Astrocyte (in vitro differentiated cells and primary cell): ENCODE measurements at regions not wholly inside any gene's neighbourhood (a gene's known extent, or its start where the extent isn't known, plus 50 kb on each side); places are given as distances from the start of the nearest gene placed in this dataset.

Source experiments
- DNase-seq: peaks from one replicate; pipeline ENCODE4 v3.0.0-alpha.2; 2010; ENCODE audit warnings: low read depth
- FAIRE-seq: peaks from 2 replicates; lab custom pipeline; 2011; peaks lifted over from hg19 to GRCh38; lab: Jason Lieb, UNC
- H2AFZ ChIP-seq: 2 replicates; pipeline ENCODE4 v1.6.0; 2012; ENCODE audit warnings: low read depth, low read length, inconsistent platforms
- H3K27ac ChIP-seq: 2 replicates; pipeline ENCODE4 v1.5.1; 2011; ENCODE audit warnings: low read depth, low read length, inconsistent platforms
- H3K27me3 ChIP-seq: 2 replicates; pipeline ENCODE4 v1.6.0; 2011; ENCODE audit warnings: low read length, inconsistent platforms; ENCODE audit not compliant: insufficient read depth
- H3K36me3 ChIP-seq: 2 replicates; pipeline ENCODE4 v1.5.1; 2011; ENCODE audit warnings: low read length, inconsistent platforms; ENCODE audit not compliant: insufficient read depth
- H3K4me1 ChIP-seq: 2 replicates; pipeline ENCODE4 v1.5.1; 2011; ENCODE audit warnings: low read length, inconsistent platforms; ENCODE audit not compliant: insufficient read depth
- H3K4me2 ChIP-seq: 2 replicates; pipeline ENCODE4 v1.6.0; 2012; ENCODE audit warnings: low read length, inconsistent platforms
- H3K4me3 ChIP-seq: 2 replicates; pipeline ENCODE4 v1.5.1; 2011; ENCODE audit warnings: low read depth, mild to moderate bottlenecking, low read length, inconsistent platforms; ENCODE audit not compliant: insufficient read depth
- H3K79me2 ChIP-seq: 2 replicates; pipeline ENCODE4 v1.6.0; 2012; ENCODE audit warnings: mild to moderate bottlenecking, low read length, inconsistent platforms; ENCODE audit not compliant: insufficient read depth
- H3K9ac ChIP-seq: 2 replicates; pipeline ENCODE4 v1.6.0; 2012; ENCODE audit warnings: mild to moderate bottlenecking, low read length, inconsistent platforms
- H3K9me3 ChIP-seq: 2 replicates; pipeline ENCODE4 v1.5.1; 2012; ENCODE audit warnings: low read depth, mild to moderate bottlenecking, low read length, inconsistent platforms; ENCODE audit not compliant: insufficient read depth
- H4K20me1 ChIP-seq: 2 replicates; pipeline ENCODE4 v1.6.0; 2012; ENCODE audit warnings: low read length, inconsistent platforms; ENCODE audit not compliant: insufficient read depth
- H3K27ac Mint-ChIP-seq: one replicate; pipeline ENCODE4 v1.8.0; 2021; ENCODE audit warnings: mild to moderate bottlenecking, mixed read lengths; ENCODE audit not compliant: unreplicated experiment
- H3K27me3 Mint-ChIP-seq: one replicate; pipeline ENCODE4 v1.8.0; 2021; ENCODE audit warnings: low read depth, mixed read lengths; ENCODE audit not compliant: unreplicated experiment
- H3K36me3 Mint-ChIP-seq: one replicate; pipeline ENCODE4 v1.8.0; 2021; ENCODE audit warnings: low read depth, mixed read lengths; ENCODE audit not compliant: unreplicated experiment
- H3K4me1 Mint-ChIP-seq: one replicate; pipeline ENCODE4 v1.8.0; 2021; ENCODE audit warnings: low read depth, mixed read lengths; ENCODE audit not compliant: unreplicated experiment
- H3K4me3 Mint-ChIP-seq: one replicate; pipeline ENCODE4 v1.8.0; 2021; ENCODE audit warnings: mild to moderate bottlenecking, moderate library complexity, mixed read lengths; ENCODE audit not compliant: unreplicated experiment
- H3K9me3 Mint-ChIP-seq: one replicate; pipeline ENCODE4 v1.8.0; 2021; ENCODE audit warnings: mild to moderate bottlenecking, mixed read lengths; ENCODE audit not compliant: unreplicated experiment
- EZH2 ChIP-seq: IDR thresholded peaks from 2 replicates; pipeline ENCODE4 v1.6.1; 2012; ENCODE audit warnings: mild to moderate bottlenecking, low read length, inconsistent platforms; ENCODE audit not compliant: insufficient read depth
- TF ChIP-seq, protein P1 (sequence below): IDR thresholded peaks from 2 replicates; pipeline ENCODE4 v1.5.1; 2011; ENCODE audit warnings: low read depth, mild to moderate bottlenecking, inconsistent platforms, low read length, moderate library complexity; ENCODE audit not compliant: insufficient read depth

DNA sequence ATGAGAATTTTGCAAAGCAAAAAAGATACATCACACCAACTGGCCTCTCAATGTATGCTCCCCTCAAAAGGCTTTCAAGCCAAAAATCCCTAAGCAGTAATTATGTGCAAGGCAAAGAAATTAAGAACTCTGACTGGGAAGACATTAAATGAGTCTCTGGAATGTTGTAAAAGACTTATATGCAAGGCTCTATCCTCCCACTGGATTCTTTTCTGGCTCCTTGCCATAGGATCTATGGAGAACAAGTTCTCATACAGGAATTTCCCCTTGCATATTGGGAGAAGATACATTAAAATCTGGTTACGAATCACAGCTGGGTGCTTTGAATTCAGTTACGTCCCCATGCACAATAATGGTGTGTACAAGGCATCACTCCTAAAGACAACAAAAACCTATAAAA is 73.4 kb upstream of the ATL2 start:
- Mint-ChIP-seq H3K9me3 (no peaks in the 10 kb centered on the region), H3K27me3 (peaks cover 36% of the 10 kb centered on the region), H3K4me3 (no peak overlapping the region), H3K4me1 (peaks cover 5% of the 10 kb centered on the region), H3K36me3 (no peaks in the 10 kb centered on the region), H3K27ac (no peak overlapping the region)
- no peak for TF ChIP-seq EZH2
- TF ChIP-seq, protein P1, sequence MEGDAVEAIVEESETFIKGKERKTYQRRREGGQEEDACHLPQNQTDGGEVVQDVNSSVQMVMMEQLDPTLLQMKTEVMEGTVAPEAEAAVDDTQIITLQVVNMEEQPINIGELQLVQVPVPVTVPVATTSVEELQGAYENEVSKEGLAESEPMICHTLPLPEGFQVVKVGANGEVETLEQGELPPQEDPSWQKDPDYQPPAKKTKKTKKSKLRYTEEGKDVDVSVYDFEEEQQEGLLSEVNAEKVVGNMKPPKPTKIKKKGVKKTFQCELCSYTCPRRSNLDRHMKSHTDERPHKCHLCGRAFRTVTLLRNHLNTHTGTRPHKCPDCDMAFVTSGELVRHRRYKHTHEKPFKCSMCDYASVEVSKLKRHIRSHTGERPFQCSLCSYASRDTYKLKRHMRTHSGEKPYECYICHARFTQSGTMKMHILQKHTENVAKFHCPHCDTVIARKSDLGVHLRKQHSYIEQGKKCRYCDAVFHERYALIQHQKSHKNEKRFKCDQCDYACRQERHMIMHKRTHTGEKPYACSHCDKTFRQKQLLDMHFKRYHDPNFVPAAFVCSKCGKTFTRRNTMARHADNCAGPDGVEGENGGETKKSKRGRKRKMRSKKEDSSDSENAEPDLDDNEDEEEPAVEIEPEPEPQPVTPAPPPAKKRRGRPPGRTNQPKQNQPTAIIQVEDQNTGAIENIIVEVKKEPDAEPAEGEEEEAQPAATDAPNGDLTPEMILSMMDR: no peak
- Histone ChIP-seq H3K4me2 (no peak overlapping the region), H3K27me3 (peaks cover 38% of the 10 kb centered on the region), H3K27ac (no peak overlapping the region), H3K9me3 (no peaks in the 10 kb centered on the region), H3K79me2 (no peaks in the 10 kb centered on the region), H2AFZ (no peak overlapping the region), H3K4me3 (no peak overlapping the region), H4K20me1 (no peaks in the 10 kb centered on the region), H3K9ac (no peak overlapping the region), H3K4me1 (no peaks in the 10 kb centered on the region), H3K36me3 (no peaks in the 10 kb centered on the region)
- FAIRE-seq (no peak), DNase-seq (no peak)

DNA sequence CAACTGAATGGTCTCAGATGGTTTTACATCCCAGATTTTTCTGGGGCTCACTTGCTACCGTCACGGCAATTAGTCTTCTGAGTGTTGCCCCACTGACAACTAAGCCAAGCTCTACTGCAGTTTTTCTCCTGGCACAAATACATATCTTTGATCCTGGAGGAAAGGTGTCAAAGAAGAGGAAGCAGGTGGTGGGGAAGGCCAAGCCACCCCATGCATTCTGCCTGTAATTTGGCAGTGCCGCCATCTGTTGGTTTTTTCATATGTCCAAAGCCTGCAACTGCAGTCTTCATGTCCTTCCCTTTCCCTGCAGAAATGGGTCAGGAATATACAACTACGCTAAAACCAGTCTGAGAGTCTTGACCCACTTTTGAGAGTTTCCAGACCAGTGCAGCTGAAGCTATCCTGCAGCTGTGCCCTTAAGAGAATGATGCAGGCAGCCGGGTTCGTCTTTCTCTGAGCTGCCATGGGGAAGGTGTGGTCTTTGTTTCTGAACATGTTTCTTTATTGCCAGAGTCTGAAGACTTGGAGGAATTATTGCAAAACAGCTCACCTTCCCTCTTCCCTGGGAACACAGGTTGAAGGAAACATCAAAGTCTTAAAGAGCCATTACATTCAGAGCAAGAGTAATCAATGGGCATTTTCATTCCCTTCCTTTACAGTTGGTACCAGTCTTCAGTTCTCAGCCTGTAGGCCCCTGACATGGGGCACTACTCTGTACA is 71.8 kb upstream of the ATL2 start:
- no peak for FAIRE-seq
- no peak overlapping the region for H3K27ac Mint-ChIP-seq
- H3K4me3 Mint-ChIP-seq: no peak overlapping the region

More for the DNA sequence above, 71.8 kb upstream of the ATL2 start:
- Histone ChIP-seq H3K4me2 (no peak overlapping the region), H3K9me3 (no peaks in the 10 kb centered on the region), H3K9ac (no peak overlapping the region), H2AFZ (no peak overlapping the region), H3K36me3 (no peaks in the 10 kb centered on the region), H3K4me3 (no peak overlapping the region), H3K27ac (no peak overlapping the region), H3K4me1 (peaks cover 5% of the 10 kb centered on the region), H3K27me3 (peaks cover 34% of the 10 kb centered on the region), H3K79me2 (no peaks in the 10 kb centered on the region), H4K20me1 (no peaks in the 10 kb centered on the region)
- Mint-ChIP-seq H3K27me3 (peaks cover 34% of the 10 kb centered on the region), H3K36me3 (no peaks in the 10 kb centered on the region), H3K4me1 (peaks cover 5% of the 10 kb centered on the region), H3K9me3 (no peaks in the 10 kb centered on the region)
- no peak for TF ChIP-seq EZH2
- TF ChIP-seq, protein P1: no peak
- DNase-seq: no peak
